Fibroblast of skin of abdomen (primary cell): ENCODE measurements at regions not wholly inside any gene's neighbourhood (a gene's known extent, or its start where the extent isn't known, plus 50 kb on each side); places are given as distances from the start of the nearest gene placed in this dataset.
A peak's percentile ranks its signal among the peaks of the same experiment; 100 is the strongest.
"Not testable (repeated sequence)": the region's sequence is repeated elsewhere in the genome, so short reads cannot be mapped to it uniquely, and the experiment has no call there.

Experiments used
- DNase-seq: peaks from one replicate; pipeline ENCODE4 v3.0.0-alpha.2; 2013

DNA sequence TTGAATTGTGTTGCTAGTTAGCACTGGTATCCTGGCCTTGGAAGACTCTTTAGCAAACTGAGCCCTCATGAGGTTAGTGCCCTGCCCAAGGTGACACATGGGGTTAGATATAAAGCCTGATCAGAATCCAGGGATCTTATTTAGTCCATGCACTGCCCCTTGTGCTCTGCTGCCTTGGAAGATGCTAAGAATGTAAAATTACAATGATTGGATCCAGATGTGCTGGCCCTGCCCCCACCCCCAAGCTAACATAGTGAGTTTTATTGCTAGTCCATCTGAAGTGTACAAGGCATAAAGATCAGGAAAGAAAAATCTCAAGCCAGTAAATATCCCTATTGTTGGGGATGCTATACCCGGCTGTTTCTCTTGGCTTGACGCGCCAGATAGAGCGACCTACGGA lies 248.1 kb upstream of the C2CD4B start:
- peak; percentile 72 for DNase-seq

DNA sequence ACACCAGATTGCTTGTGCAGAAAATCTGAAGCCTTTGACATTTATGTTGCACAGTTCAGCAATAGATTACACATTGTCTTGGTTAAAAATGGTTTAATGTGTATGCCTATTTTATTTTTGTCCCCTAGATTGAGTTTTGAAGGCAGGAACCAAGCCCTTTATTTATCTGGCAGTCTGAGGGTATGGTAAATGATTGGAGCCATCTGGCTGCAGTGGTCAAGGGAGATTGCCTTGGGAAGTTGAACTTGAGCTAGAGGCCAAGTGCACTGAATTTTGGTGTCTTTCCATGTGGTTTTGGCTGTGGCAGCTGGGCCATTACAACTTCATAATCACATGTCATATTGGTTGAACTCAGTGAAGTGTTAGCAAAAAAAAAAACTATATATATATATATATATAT lies 248.7 kb upstream of the C2CD4B start:
- DNase-seq: no peak

DNA sequence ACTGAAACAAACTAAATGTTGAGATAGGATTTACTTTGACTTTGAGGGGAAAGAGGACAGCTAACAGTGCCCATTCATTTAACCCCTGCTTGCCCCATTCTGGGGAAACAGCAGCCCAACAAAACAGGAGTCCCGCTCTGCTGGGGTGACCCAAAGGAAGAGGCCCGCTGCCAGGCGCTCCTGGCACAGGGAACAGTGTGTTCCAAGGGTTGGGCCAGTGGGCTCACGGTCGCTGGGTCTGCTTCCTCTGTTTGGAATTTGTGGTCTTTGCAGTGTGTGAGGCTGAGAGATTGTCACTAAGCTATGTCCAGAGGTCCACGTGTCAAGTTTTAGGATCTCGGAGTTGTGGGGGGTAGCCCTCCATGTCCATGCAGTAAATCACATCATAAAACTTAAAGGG lies 250.4 kb upstream of the C2CD4B start:
- DNase-seq: no peak

DNA sequence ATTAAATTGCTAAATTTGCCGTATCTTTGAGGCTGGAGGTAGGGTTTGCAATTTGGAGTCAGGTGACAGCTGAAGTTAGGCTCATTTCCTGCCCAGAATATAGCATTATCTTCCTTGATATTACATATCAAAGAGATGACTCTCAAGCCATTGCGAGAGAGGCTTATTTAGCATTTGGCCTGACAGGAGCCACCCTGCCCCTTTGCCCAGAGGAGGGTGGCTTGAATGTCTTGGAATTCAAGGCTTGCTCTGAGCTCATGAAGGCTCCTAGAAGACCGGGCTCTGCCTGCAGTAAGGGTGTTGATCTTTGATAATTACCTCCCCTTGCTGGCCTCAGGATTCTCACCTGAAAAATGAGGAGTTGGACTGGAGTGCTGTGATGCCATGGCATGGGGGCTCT lies 251.4 kb upstream of the C2CD4B start:
- no peak for DNase-seq

DNA sequence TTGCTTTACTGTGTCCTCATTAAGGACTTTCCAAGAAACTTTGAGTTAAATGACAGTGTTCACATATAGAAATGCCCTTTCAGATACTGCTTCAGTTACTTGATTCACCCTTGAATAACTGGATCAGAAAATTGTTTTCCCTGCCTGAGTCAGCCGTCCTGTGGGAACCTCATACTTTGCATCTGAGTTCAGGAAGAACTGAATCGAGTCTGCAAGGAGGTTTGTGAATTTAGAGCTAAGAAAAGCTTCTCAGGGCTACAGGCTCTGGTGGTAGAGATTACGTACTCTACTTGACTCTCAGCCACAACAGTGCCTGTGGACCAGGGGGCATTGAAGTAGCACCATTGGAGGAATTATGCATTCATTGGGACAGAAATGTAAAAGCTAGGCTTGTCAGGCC lies 252.4 kb upstream of the C2CD4B start:
- DNase-seq: peak; percentile 58

DNA sequence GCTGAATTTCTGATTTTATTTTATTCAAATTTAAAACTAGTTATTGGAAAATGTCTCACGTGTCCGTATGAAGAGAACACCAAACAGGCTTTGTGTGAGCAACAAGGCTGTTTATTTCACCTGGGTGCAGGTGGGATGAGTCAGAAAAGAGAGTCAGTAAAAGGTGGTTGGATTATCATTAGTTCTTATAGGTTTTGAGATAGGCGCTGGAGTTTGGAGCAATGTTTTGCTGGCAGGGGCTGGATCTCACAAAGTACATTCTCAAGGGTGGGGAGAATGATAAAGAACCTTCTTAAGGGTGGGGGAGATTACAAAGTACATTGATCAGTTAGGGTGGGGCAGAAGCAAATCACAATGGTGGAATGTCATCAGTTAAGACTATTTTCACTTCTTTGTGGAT lies 253.4 kb upstream of the C2CD4B start:
- DNase-seq: not testable (repeated sequence)

DNA sequence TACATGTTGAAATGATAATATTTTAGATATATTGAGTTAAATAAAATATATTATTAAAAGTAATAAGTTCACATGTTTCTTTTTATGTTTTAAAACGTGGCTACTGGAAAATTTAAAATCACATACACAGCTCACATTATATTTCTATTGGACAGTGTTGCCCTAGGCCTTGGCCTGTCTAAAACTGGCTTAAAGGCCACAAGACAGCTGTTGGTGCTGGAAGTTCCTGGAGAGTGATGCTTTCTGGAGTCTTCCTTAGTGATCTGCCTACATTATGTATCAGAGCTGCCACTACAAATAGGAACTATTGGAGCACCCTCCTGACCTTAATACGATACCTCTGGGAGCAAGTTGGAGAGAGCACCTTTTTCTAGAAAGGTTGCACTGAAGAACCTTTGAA lies 254.1 kb upstream of the C2CD4B start:
- DNase-seq: no peak

DNA sequence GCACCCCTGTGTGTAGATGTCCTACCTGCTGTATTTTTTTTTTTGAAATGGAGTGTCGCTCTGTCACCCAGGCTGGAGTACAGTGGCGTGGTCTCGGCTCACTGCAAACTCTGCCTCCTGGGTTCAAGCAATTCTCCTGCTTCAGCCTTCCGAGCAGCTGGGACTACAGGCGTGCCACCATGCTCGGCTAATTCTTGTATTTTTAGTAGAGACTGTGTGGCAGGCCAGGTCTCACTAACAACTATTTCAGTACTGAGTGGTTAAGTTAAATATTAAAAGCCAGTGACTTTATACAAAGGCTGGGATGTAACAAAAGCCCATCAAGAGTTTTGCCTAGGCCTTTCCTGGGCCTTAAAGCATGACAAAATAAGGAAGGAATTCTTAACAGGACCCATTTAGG lies 255.3 kb upstream of the C2CD4B start:
- DNase-seq: not testable (repeated sequence)

DNA sequence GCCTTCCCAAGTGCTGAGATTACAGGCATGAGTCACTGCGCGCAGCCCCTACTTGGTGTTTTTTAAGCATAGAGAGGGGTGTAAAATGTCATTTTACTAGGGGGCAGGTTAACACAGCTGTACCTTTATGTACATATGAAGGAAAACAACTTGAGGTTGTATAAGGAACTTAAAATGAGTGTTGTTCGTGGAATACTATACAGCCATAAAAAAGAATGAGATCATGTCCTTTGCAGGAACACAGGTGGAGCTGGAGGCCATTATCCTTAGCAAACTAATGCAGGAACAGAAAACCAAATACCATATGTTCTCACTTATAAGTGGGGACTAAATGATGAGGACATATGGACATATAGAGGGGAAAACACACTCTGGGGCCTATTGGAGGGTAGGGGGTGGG lies 256.2 kb upstream of the C2CD4B start:
- no peak for DNase-seq

DNA sequence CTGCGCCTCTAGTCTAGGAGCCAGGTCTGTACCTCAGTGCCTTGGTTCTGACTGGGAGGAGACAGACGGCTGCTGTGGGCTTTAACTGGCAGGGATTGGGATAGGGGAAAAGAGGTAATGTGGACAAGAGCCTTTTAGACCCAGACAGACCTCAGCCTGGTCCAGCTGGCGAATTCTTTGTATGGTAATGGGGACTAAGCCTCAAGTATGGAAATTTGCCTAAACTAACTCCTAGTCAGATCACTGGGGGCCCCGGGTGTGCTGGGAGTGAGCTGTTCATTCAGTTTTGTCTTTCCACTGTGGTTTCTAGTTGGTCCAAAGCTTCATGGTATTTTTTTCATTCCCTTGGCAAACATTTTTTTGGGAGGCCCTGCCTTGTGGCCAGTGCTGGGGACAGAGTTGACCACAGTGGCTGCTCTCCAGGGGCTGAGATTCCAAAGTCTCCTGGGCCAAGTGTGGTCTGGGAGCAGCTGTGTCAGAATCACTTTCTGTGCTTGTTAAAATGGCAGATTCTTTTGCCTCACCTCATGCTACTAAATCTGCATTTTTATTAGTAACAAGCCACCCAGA lies 261.4 kb upstream of the C2CD4B start:
- DNase-seq: peak; percentile 64

DNA sequence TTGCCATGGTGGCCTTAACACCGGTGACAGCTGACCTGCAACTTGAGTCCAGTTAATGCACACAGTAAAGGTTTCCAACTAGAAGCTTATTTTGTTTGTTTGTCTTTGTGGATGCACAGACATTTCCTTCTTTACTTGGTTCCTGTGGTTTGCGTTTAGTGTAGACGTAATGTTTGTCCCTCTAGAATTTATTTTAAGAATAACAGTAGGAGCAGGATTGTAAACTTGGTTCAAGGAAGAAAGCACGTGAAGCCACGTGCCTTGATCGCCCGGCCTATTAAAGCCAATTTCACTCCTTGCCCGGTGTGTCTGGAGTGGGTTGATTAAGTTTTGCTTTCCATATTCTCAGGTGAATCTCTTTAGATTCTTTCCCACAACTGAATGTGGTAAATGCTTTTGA lies 263.2 kb upstream of the C2CD4B start:
- no peak for DNase-seq

DNA sequence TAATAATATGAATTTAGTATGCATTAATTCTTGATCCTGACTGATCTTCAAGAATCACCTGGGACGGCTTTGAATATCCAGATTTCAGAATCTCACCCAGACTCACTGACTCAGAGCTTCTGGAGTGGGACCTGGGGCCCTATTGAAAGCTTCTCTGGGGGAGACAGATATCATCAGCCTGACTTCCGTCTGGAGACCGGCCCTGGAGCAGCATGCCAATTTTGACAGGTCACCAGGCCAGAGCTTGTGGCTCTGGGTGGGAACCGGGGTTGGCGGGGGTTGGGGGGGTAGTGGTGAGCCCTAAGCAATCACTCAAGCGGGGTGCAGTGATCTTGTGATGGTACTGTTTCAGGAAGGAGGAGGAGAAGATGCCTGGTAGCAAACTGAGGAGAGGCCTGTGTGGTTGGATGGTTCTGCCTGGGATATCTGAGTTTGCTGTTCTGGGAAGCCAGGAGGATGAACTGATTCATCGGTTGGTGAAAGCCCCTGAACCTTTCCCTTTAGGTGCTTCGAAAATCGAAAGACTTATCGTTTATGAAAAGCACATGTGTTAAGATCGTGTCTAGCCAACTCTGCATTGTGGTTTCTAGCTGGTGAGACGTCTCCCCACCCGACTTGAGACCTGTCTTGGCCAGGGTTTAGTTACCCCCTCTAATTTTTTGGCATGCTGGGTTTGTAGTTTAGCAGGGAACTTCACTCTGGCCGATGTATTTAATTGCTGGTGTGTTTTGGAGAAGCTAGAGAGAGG lies 263.9 kb upstream of the C2CD4B start:
- peak; percentile 50 for DNase-seq

DNA sequence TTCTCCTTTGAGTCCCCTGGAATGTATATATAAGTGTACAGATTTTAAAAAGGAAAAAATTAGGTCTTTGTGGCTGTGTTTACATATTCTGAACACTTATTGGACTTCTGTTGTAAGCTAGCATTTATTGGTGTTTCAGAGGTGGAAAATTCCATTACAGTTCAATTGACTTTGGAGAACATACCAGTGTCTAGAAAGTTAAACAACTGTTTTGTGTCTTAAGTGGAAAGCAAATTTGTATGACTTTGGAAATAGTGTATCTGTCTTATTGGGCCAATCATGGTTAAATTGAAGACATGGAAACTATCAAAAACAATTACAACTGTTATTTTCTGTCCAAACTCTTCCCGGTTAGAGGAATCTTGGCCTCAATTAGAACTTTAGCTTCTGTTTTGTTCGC lies 265.0 kb upstream of the C2CD4B start:
- no peak for DNase-seq

DNA sequence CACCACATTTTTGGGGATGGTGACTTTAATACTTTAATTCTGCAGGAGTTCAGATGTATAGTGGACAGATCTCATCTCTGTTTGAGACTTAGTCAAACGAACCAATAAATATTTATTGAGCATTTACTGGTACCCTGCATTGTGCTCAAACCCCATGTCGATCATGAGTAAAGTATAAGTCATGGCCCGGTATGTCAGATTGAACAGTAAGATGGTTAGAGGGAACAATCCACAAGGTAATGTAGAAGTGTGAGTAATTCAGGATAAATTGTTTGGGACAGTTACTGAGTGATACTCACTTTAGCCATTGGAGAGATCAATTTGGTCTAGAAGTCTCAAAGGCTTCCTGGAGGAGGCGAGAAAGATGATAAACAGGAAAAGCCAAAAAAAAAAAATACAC lies 265.5 kb upstream of the C2CD4B start:
- no peak for DNase-seq

DNA sequence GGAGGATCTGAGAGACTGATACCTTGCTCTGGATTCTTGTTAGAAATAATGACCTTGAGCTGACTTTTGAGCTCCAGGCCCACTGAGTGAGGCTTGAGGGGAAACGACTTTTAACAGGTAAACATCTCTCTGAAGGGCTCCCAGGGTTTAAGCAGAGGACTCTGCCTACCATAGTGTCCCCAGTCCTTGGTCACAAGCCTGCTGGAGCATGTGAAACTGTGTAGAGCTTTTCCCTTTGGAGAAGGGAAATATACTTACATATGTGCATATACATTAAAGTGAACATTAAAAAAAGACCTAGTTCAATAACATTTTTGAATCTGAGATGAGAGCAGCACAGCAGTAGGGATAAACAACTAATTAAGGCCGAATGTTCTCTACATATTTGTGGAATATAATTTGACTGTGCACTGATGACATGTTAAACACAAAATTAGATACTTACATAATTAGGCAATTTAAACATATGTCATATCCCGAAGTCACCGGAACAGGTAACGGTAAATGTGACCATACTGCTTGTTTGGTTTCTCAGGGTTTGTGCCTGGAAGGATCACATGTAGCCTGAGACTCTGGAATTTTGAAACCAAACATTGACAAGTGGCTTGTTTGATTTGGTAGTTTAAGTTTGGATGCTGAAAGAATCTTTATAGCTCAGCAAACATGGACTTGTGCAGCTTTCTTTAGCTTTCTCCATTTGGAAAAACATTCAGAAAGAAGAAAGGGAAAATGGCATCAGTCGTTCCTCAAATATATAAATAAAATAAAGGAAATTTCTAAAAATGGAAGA lies 266.1 kb upstream of the C2CD4B start:
- no peak for DNase-seq

DNA sequence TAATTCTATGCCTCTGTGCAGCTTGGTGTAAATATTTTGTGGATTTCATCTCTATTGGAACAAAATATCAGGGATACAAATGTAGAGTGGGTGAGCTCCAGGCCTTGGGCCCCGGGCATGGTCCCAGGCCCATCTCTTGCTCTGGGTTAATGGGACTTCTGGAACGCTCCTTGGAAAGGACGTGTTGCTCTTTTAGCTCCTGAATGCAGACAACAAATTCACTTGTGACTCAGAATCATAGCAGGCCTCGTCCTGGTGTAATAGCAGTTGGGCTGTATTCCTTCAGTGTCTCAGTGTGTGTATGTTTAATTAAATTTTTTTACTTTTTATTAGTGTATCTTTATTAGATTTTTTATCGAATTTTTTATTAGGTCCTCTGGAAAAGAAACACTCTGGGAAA lies 266.7 kb upstream of the C2CD4B start:
- no peak for DNase-seq

DNA sequence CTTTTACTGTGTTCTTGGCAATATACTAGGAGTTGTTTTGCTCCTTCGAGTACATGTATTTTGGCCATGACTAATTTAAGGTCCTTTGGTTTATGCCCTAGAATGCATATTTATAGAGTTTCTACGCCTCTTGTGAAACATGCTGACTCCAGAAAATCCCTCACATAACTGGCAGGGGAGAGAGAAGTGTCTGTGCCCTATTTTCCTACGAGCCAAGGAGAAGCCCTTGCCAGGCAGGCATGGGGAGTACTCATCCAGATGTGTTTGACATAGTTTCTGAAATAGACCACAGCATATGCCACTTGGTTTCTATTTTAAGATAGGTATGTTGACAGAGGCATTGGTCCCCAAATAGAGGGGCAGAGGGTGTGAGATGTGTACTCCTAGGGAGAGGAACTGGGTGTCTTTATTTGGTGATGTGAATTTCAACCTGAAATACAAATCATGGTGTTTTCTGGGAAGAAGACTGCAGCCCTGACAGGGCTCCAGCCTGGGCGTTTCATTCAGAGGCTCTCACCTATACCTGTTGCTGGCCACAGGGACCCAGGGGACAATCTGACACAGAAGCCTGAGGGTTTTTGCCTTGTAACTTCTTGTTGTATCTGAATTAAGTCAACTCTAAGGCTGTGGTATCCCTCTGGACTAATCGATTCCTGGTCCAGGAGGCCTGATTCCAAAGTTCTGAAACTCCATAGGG lies 267.8 kb upstream of the C2CD4B start:
- peak; percentile 21 for DNase-seq

DNA sequence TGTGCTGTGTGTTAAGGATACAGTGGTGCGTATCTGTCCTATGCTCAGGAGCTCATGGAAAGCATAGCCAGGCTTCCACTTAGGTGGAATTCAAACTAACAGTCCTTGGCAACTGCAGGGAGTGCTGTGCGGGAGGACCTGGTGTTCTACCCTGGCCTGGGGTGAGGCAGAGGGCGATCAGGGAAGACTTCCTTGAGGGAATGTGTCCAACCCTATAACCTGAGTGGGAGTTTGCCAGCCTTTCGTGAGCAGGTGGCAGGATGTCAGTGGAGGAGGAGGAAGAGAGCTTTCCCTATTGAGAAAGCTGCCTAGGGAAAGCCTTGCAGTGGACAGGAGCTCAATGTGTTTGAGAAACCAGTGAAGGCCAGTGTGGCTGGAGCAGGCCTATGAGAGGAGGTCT lies 271.1 kb upstream of the C2CD4B start:
- DNase-seq: no peak

DNA sequence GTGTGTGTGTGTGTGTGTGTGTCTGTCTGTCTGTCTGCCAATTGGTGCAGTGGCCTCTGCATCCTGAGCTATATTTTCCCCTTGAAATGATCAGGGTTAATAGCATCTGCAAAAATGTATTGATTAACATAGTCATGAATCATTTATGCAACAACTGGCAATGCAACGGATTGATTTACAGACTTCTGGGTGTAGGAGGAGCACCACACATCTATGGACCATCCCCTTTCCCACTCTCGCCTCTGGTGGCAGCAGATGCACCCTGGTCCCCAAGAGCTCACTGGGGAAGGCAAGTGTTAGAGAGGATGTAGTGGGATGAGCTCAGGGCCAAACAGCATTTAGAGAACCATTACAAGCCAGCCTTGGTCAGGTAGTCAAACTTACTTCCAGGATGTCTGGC lies 272.7 kb upstream of the C2CD4B start:
- DNase-seq: no peak

DNA sequence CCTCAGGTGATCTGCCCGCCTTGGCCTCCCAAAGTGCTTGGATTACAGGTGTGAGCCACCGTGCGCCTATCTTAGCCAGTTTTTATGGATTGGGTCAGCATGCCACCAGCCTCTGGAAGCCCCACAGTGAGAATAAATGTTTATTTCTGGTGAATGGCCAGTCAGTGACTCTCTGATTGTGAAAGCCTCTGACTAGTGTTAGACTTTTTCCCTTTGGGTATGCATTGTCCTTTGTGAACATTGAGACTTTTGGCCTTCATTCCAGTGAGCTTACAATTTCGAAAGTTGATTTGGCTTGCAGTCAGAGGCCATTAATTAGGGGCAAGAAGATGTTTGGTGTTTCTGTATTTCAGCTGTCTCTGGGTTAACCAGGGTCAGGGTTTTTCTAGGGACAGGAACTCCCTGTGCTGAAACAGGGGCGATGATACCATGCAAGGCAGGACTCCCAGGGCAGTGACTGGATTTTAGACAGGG lies 274.5 kb upstream of the C2CD4B start:
- peak; percentile 54 for DNase-seq

DNA sequence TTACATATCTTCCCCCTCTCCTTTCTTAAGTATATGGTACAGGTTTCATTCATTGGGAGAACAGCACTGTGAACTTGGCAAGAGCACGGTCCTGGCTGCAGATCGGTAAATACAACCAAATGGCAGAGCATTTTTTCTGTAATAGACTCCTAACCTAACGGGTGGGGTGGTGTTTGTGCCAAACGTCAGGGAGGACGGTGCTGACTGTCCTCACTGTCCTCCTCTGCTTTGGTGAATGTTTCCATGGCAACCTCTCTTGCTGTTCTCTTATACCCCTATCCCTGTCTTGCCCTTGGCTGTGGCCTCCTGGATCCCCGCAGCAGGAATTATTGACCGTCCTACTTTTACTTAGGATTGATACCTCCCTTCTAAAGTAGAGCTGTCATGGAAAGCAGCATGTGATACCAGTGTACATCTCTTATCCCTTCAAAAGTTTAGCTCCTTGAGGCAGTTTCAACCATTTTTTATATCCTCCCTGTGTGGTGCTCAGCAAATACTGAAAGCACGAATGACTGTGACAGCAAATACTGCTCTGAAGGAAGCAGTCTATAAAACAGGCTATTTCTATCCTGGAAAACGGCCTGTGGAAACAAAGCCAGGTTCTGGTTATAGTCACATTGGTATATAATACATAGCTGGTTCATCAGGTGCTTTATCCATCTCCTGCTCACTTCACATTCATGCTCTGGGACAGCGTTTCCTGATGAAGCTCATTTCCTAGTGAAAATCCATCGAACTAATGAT lies 275.4 kb upstream of the C2CD4B start:
- DNase-seq: no peak
